ENCODE measurements at regions not wholly inside any gene's neighbourhood (a gene's known extent, or its start where the extent isn't known, plus 50 kb on each side); places are given as distances from the start of the nearest gene placed in this dataset.
A peak's percentile ranks its signal among the peaks of the same experiment; 100 is the strongest.

DNA sequence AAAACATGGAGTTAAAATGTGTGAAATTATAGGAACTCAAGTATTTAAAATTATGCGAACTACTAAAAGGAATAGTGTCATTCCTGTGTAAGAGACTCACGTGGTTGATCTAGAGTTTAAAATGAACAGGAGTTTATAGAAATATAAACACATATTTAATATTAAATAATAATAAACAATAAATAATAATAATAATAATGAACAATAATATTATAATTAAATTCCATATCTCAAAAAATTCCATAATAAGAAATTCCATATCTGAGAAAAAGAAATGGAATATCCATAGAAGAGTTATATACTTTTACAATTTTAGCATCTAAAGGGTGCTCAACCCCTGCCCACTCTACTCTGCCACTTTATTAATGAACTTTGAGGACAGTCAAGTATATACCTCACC lies 429.6 kb downstream of the TNS3 start:
- DNase-seq (no peak), ATAC-seq (ENCODE audit: poor library complexity) (no peak)
- intact Hi-C loops (cut with DNase I) = no loop called here

DNA sequence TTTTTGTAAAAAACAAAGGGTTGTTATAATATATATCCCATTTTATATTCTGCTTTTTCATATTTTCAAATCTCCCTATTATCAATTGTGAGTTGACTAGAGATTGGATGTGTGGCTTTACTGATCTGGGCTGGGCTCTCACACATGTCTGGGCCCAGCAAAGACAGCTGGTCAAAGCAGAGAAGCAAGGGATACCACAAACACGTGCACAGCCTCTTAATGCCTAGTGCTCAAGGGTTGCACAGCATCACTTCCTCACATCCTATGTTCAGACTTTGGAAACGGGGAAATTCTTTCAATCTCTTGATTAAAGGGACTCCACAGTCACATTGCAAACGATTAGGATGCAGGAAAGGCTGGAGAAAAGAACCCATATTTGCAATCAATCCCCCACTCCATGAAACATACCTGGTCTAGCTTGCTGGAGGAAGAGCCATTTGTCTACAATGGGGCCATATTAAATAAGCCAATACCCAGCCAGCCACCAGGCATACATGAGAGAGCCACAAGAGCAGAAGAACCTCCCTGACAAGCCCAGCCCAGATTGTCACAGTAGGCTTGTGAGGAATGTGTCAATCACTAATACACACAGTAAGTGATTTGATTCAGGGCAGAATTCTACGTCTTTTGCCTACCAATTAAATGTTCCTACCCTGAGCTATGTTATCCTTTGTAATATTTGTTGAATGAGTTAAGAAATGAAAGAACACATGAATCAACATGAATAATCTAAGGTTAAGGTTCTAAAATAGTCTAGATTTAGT lies 431.2 kb downstream of the TNS3 start:
- ATAC-seq (ENCODE audit: poor library complexity) = no peak
- intact Hi-C loops (cut with DNase I) = no loop called here
- DNase-seq = no peak

DNA sequence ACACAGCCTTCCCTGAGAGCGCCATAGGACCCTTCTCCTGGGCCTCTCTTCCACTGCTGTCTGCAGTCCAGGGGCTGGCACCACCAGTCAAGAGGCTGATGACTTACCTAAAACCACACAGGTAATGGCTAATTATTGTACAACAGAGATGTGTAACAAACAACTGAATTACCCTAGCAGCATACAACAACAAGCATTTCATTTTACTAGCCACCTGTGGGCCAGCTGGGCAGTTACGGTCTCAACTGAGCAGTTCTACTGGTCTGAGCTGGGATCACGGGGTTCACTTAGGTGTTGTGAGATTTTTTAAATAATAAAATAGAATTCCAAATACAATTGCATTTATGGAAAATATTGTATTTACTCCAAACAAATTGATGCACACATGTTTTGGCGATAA lies 431.9 kb downstream of the TNS3 start:
- ATAC-seq (ENCODE audit: poor library complexity) (no peak), DNase-seq (no peak)
- intact Hi-C loops (cut with DNase I) = no loop called here

DNA sequence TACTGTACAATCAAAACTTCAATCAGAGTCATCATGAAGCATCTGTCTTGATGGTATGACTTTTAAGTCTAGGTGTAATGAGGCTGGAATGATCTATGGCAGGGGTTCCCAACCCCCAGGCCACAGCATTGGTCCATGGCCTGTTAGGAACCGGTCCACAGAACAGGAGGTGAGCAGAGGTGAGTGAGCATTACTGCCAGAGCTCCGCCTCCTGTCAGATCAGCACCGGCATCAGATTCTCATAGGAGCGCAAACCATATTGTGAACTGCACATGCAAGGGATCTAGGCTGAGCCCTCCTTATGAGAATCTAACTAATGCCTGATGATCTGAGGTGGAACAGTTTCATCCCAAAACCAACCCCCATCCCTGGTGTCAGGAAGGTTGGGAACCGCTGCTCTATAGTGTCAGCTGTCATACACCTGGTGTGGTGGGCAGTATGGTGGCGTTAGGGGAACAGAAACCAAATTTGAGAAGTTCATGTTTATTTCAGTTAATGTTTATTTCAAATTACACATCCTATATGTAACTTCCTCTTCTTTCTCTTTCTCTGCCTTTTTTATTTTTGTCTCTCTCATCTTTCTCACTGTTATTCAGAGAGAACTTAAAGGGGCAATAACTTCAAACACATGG lies 432.6 kb downstream of the TNS3 start:
- no peak for DNase-seq
- no peak for ATAC-seq (ENCODE audit: poor library complexity)
- intact Hi-C loops (cut with DNase I) = no loop called here

DNA sequence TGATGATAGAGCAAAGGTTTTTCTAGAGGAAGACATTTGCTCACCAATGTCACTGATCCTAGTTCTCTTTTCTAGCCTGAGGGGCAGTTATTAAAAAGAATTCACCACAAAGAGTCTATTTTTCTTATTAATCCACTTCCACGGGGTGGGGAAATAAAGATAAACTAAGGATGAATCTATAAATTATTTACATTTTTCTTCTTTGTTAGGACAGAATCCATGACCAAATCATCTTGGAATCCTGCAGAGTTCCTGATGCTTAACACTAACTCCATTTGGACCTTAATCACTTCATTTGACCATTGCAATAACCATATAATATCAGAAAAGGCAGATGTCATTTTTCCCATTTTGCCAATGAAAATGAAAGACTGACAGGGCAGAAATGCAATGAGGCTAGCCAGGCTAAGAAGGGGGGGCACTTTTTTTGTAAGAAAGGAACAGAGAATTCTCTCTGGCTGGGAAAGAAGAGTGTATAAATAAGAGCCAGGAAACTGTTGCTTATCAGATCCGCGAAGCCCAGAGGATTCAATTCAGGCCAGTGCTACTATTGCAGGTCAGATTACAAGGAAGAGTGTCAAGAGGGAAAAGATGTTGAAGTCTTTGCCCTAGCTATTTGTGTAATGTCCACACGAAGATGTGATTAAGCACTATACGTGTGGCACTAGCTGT lies 433.2 kb downstream of the TNS3 start:
- no peak for DNase-seq
- no peak for ATAC-seq (ENCODE audit: poor library complexity)
- intact Hi-C loops (cut with DNase I) = no loop called here

DNA sequence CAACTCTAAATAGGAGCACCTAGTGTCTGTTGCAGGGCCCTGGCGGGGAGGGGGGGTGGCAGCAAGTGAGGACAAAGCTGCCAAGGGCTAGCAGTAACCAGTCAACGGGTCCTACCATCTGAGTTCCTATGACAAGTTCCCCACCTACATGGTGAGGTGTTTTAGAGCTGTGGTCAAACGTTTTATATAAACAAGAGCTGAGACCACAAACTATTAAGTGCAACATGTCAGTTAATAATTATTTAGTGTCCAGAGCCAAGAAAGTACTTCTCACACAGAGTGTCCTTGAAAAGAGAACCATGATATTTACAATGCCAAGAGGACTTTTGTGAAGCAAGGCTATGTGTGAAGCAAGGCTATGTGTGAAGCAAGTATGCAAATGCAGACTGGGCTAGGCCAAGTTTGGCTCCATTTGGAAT lies 434.7 kb downstream of the TNS3 start:
- DNase-seq (no peak), ATAC-seq (ENCODE audit: poor library complexity) (peak; percentile 69)
- intact Hi-C loops (cut with DNase I) = no loop called here

DNA sequence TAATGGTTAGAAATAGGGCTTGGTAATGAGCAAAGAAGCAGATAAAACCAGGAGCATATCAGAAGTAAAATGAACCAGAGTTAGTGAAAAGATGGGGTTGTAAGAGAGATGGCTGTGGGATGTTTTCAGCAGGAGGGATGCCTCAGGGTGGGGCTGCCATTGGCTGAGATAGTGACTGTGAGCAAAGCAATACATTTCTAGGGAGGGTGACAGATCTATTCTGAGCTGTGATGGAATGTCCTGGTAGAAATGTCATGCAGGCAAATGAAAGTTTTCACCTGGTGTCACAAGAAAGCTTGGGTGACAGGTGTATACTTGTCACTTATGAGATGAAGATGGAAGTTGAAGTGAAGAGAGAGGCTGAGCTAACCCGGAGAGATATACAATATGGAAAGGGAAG lies 435.9 kb downstream of the TNS3 start:
- DNase-seq (no peak), ATAC-seq (ENCODE audit: poor library complexity) (peak; percentile 53)
- intact Hi-C loops (cut with DNase I) = no loop called here

DNA sequence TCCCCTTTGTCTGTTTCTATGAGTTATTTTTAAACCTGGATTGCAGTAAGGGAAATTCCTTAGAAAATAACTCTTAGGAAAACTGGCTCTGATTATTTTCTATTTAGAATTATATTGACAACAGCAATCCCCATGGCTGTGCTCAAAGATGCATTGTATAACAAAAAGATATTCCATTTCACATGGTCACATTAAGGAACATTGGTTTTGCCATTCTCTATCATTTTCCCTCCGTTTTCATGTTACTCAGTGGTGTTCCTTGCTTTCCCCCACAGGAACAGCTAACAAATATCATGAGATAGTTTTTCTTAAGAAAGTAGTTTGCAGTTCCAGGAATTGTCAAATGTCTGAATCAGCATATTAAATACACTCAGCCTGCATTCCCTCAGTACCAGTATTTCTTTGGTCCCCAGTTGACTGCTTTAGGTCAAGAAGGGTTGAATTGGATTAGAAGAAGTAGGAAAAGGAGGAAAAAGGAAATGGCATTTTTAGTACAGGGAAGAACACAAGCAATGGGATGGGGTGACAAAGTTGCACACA lies 436.7 kb downstream of the TNS3 start:
- DNase-seq (no peak), ATAC-seq (ENCODE audit: poor library complexity) (peak; percentile 41)
- intact Hi-C loops (cut with DNase I) = no loop called here

DNA sequence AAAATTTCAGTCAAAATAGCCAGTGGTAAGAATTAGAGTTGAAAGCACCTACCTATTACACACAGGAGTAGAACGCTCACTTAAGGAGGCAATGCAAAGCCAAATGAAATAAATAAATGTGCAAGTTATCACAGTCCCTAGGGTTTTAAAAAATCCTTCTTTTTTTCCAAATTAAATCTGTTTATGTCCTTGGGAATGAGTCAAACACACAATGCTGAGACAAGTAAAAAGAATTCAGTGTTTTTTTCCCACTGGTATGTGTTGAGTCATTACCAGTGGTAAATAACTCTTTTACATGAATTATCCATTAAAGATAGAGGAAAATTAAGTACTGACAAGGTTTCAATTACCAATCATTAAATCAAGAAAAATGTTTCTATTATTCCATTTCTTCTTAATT lies 438.6 kb downstream of the TNS3 start:
- ATAC-seq (ENCODE audit: poor library complexity) = no peak
- intact Hi-C loops (cut with DNase I) = no loop called here
- DNase-seq = no peak

DNA sequence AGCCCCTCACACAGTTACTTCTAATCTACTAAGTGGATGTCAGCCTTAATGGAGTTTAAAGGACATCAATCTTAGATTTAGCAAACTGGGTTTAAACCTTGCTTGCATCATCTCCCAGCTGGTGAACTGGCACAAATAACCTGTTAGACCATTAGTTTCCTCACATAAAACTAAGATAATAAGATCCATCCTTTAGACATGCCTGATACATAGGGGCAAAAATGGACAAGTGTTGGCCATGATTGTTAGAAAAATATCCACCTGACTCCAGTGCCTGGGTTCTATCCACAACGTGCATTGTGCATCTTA lies 439.1 kb downstream of the TNS3 start:
- ATAC-seq (ENCODE audit: poor library complexity) = no peak
- no peak for DNase-seq
- intact Hi-C loops (cut with DNase I) = no loop called here

DNA sequence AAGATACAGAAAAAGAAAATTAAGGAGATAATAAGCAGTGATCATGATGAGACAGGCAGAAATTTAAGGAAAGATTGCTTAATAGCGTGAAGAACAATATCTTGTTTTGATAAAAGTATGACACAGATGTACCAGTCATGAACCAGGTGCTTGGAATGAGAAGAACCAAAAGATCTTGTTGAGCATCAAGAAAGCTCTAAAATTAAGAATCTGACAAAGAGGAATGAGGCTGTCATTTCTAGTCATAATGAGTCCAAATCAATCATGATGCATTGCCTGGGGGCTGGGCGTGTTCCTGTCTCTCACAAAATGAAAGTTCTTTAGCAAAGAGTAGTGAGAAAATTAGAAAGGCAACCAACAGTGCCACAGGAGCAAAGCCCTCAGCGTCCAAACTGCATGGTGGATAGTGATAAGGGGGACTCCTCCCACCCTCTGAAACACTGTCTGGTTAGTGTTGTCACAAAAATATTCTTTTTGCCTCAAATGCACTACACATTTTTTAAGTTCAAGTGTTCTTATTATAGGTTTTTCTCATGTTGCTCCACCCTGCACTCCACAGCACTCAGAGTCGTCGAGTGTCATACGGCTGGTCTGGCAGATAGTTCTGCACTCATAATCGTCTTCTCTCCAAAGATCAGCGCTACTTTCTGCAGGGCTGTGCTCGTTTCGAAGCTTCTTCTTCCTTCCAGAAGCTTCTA lies 439.6 kb downstream of the TNS3 start:
- intact Hi-C loops (cut with DNase I) = no loop called here
- ATAC-seq (ENCODE audit: poor library complexity) (no peak), DNase-seq (no peak)

DNA sequence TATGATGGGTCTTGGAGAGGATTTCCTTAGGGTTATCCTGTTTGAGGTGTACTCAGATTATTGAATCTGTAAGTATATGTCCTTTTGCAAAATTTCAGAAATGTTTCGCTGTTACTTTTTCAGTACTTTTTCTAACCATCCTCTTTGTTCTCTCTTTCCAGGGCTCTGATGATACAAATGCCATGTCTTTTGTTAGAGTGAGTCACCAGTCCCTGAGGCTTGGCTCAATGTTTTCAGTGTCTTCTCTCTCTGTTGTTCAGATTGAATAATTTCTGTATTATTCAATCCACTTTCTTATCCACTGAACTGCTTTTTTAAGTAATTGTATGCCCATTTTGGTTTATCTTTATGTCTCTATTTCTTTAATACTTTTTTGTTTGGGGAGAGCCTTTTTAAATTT lies 449.4 kb downstream of the TNS3 start:
- ATAC-seq (ENCODE audit: poor library complexity) = no peak
- intact Hi-C loops (cut with DNase I) = no loop called here
- DNase-seq = no peak

DNA sequence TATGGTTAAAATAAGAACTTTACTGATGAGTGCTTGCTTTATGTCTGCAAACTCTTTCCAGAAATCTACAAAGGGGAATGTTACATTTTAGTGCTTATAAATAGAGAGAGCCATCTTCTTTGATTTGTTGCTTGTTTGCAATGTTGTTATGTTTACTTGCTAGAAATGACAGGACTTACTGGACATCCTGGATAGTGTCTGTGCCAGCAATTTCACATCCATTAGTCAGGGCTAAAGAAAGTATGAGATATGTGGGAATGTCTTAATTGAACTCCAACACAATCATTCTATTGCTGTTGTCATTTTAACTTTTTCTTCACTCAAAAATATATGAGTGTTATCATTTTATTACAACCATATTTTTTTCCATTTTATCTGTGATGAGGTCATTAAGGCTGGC lies 453.2 kb downstream of the TNS3 start:
- no peak for ATAC-seq (ENCODE audit: poor library complexity)
- no peak for DNase-seq
- intact Hi-C loops (cut with DNase I) = no loop called here

DNA sequence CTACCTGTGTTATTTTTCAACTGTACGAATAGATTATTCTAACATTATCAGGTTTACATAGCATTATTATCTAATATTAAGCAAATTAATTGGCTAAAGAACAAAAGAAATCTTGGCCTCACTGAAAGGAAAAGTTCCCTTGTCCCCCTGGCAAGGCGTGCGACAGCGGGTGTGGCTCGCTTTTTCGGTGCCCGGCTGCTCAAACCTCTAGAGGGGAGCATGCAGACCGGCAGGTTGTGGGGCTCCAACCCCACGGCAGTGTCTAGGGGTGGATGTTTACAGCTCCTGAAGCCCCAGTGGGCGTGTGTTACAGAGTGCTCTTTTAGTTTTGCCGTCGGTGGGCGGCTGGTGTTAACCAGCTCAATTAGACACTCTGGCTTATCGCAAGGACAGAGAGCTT lies 456.4 kb downstream of the TNS3 start:
- DNase-seq (no peak), ATAC-seq (ENCODE audit: poor library complexity) (no peak)
- intact Hi-C loops (cut with DNase I) = no loop called here

DNA sequence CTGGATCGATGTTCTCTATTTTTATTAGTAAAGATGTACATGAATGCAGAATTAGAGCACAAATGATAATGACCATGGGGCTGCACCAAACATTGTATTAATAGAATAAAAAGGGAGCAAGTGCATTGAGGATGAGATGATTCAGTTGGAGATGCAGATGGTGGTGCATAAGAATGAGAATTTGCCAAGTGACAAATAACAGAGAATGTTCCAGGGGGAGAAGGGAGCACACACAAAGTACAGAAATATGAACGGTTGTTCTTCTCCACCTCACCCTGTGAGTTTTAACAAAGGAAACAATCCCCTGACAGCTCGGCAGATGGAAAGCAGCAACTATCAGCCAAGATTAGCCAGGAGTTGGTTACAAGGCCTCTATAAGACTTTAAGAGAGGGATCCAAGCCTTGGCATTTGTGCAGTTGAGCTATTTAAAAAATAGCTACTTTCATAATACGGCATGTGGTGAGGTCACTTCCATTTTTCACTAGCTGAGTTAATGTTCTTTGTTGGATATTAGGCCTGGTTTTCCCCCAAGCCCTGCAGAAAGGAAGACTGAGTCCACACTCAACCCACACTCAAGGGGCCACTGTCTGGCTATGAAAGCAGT lies 462.5 kb downstream of the TNS3 start:
- ATAC-seq (ENCODE audit: poor library complexity) = no peak

DNA sequence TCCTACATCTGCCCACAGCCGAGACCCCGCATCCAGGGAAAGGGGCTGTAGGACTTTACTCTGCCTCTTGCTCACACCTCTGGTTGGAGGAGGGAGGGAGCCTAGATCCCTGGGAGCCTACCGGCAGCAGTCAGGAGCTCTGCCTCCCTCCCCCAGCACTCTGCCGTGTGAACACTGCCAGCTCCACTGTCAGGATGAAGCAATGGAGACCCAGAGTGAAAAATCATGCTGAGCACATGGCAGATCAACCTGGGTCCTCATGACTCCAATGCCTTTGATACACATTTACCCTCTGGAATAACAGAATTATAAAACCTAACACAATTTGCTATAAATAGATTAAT lies 477.7 kb downstream of the TNS3 start:
- intact Hi-C loops (cut with DNase I) = loop anchor here (10.0 kb wide), 1 partner anchor 131 kb away; no protein-coding TSS in a partner anchor
- no peak for ATAC-seq (ENCODE audit: poor library complexity)
- DNase-seq = no peak

More for the DNA sequence above, 462.5 kb downstream of the TNS3 start:
- DNase-seq = no peak
- intact Hi-C loops (cut with DNase I) = no loop called here

DNA sequence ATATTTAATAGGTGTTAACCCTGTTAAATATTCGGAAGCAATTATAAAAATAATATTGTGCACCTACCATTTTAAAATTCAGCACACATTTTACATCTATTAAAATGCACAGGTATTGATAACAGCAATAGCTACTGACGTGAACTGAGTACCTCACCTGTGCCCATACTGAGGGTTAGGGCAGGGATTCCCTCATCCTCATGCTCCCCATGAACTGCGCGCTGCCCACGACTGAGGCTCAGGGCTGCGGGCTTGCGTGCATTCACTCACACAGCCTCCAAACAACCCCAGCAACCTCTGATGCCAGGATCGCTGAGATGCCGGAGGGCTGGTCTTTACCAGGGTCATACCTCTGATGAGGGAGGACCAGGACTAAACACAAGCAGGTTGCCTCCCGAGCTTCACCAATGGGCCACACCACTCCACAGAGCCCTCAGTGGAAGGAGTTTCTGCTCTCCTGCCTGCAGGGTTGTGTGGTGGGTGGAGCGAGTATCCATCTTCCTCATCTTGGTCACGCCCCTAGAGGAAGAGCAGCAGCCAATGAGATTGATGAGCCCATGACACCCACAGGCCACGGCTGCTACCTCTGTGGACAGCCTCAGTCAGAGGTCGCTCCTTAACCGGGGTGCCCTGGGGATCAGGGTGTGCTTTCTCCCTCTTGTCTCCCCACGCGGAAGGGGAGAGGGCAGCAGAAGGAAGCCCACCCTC lies 478.3 kb downstream of the TNS3 start:
- ATAC-seq (ENCODE audit: poor library complexity) (no peak), DNase-seq (no peak)
- intact Hi-C loops (cut with DNase I) = loop anchor here (10.0 kb wide), 1 partner anchor 131 kb away; no protein-coding TSS in a partner anchor

DNA sequence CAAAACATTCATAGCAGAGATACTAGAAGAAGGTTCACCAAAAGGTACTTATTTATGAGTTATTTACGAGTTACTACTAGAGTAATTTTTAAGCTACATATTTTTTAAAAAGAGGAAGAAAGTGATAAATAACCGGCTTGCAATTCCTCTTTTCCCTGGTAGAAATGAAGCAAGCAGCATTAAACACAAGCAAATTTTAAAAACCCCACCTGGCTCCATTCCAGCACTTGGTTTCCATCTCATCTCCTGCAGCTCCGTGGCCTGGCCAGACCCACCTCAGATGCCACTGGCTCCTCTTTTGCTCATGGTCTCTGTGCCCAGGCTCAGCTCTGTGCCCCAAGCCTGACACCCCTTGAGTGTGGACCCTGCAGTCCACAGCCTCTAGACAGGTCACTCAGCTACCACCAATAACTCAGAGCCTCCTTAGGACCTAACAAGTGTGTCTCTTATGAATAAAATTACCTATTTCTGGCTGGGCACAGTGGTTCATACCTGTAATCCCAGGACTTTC lies 479.5 kb downstream of the TNS3 start:
- DNase-seq (no peak), ATAC-seq (ENCODE audit: poor library complexity) (no peak)
- intact Hi-C loops (cut with DNase I) = loop anchor here (10.0 kb wide), 1 partner anchor 132 kb away; no protein-coding TSS in a partner anchor
